SJSA1 (cell line): ENCODE measurements at regions not wholly inside any gene's neighbourhood (a gene's known extent, or its start where the extent isn't known, plus 50 kb on each side); places are given as distances from the start of the nearest gene placed in this dataset.

Source experiments
- DNase-seq, 2 experiments: peaks; one replicate each; pipeline ENCODE4 v3.0.0-alpha.2; 2015 to 2020; ENCODE audit warnings: low spot score in 2 of 2, low read depth in 1 of 2
- H3K27ac ChIP-seq: fragments of 250-450 bp; sonication (Bioruptor Pico); 2 replicates; pipeline ENCODE4 v1.5.1; 2020; ENCODE audit warnings: mild to moderate bottlenecking, moderate library complexity
- H3K27me3 ChIP-seq: fragments of 250-450 bp; sonication (Bioruptor Pico); replicated peaks from 2 replicates; pipeline ENCODE4 v1.5.1; 2020; ENCODE audit warnings: mild to moderate bottlenecking, moderate library complexity
- H3K36me3 ChIP-seq: fragments of 250-450 bp; sonication (Bioruptor Pico); 2 replicates; pipeline ENCODE4 v1.5.1; 2020; ENCODE audit warnings: mild to moderate bottlenecking
- H3K4me1 ChIP-seq: fragments of 250-450 bp; sonication (Bioruptor Pico); replicated peaks from 2 replicates; pipeline ENCODE4 v1.6.1; 2021; ENCODE audit warnings: mild to moderate bottlenecking
- H3K4me3 ChIP-seq: fragments of 250-450 bp; sonication (Bioruptor Pico); 2 replicates; pipeline ENCODE4 v1.5.1; 2020; ENCODE audit warnings: mild to moderate bottlenecking
- H3K9me3 ChIP-seq: fragments of 250-450 bp; sonication (Bioruptor Pico); replicated peaks from 2 replicates; pipeline ENCODE4 v1.5.1; 2020; ENCODE audit warnings: mild to moderate bottlenecking

DNA sequence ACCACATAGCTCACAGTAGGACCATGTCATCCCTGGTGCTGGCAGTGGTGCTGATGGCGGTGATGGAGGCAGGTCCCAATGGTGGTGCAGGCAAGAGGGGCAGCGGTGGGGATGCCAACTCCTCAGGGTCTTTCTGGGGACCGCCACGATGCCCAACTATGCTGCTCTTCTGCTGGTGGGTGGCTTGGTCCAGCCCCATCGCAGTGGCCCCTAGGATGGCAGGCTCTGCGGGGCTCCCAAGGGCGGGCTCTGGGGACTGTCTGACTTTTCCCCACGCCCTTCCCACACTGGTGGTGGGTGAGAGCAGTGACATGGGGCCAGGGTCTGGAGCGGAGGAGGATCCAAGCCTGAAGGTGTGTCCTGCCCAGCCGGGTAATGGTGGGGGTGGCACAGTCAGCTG lies 288.9 kb upstream of the RIOK2 start:
- no peak overlapping the region for H3K27ac ChIP-seq
- no peaks in the 10 kb centered on the region for H3K27me3 ChIP-seq
- no peak for DNase-seq
- no peak overlapping the region for H3K4me3 ChIP-seq
- no peaks in the 10 kb centered on the region for H3K36me3 ChIP-seq
- H3K9me3 ChIP-seq: 0 out of 2 replicates have a peak, but pooled peaks cover 6% of the 10 kb centered on the region
- no peaks in the 10 kb centered on the region for H3K4me1 ChIP-seq

DNA sequence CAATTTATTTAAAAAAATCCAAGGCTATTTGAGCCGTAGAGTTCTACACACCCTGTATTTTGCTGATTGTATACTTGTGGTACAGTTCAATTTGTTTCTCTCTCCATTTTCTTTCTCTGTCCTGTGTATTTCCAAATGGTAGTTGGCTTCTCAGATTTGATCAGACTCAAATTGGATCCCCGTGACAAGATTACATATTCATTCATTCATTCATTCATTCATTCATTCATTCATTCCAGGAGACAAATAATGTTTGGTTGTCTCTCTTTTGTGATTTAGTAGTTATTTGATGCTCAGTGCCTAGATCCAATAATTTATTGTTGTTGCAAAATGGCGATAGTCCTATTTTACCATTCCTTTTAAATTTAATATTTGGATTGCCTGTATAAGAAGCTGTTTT lies 292.8 kb upstream of the RIOK2 start:
- no peak for DNase-seq
- Histone ChIP-seq H3K27me3 (no peaks in the 10 kb centered on the region), H3K4me1 (no peaks in the 10 kb centered on the region), H3K36me3 (no peaks in the 10 kb centered on the region), H3K9me3 (no peaks in the 10 kb centered on the region), H3K27ac (no peak overlapping the region), H3K4me3 (no peak overlapping the region)

DNA sequence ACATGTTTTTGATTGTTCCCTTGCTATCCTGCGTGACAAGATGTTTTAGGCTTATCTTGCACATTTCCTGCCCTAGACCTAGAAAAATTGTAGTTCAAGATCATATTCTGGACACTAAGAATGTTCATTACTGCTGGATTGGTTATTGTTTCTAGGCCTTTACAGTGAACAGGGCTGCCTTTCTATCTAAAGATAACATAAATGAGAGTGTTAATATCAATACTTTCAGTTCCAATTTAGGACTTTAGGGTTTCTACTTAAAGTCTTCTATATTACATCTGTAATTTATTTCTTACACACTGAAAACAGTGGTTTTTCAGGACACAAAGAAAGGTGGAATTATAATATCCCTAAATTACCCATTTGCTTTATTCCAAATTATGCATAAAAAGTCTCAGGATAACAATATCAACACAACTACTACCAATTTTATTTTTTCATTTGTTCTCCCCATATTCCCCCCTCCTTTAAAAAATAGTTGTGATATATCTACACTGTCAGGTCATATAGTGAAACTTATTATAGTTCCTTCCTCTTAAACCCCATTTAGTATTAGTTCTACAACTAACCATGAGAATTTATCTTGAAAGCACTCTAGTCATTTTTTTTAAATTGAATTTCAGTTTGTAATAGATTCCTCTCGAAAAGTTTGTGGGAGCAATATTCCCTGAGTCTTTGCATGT lies 293.9 kb upstream of the RIOK2 start:
- no peak for DNase-seq
- H3K27ac ChIP-seq: no peak overlapping the region
- H3K36me3 ChIP-seq: no peaks in the 10 kb centered on the region
- H3K9me3 ChIP-seq: no peaks in the 10 kb centered on the region
- no peaks in the 10 kb centered on the region for H3K27me3 ChIP-seq
- no peaks in the 10 kb centered on the region for H3K4me1 ChIP-seq
- no peak overlapping the region for H3K4me3 ChIP-seq

DNA sequence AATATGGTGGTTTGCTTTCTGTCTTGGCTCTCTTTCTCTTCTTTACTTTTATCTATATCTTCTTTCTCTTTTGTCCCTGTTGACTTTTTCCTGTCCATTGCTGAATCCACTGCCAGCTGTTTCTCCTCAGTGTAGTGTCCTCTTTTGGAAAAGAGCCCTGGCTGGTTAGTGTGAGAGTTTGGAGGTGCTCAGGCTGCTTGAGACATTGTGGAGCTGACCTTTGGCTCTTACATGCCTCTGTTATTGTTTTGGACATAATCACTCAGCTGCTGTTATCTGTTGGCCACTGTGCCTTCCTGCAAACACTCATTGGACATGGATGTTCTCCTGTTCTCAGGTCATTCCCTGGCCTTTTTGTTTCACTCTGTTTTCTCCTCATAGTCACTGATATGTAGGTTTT lies 295.4 kb upstream of the RIOK2 start:
- no peaks in the 10 kb centered on the region for H3K4me1 ChIP-seq
- no peak for DNase-seq
- no peak overlapping the region for H3K27ac ChIP-seq
- H3K9me3 ChIP-seq: no peaks in the 10 kb centered on the region
- no peaks in the 10 kb centered on the region for H3K36me3 ChIP-seq
- no peak overlapping the region for H3K4me3 ChIP-seq
- H3K27me3 ChIP-seq: no peaks in the 10 kb centered on the region

DNA sequence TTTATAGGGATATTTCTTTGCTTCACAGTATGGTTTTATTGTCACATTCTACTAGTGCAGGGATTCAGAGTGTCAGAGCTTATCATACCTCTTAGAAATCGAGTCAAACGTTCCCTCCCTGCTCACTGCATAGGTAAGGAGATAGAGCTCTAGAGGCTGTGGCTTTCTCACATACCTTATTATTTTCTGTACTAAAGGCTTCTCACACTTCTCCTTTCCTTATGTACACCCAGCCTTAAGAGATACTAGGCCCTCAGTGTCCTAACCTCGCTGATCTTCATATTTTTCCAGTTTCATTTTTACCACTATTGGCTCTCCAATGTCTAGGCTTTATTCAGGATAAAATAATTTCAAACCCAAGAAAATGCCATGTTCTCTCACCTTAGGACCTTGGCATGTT lies 297.3 kb upstream of the RIOK2 start:
- H3K27me3 ChIP-seq: no peaks in the 10 kb centered on the region
- H3K9me3 ChIP-seq: no peaks in the 10 kb centered on the region
- no peak overlapping the region for H3K4me3 ChIP-seq
- H3K4me1 ChIP-seq: no peaks in the 10 kb centered on the region
- DNase-seq: no peak
- no peaks in the 10 kb centered on the region for H3K36me3 ChIP-seq
- no peak overlapping the region for H3K27ac ChIP-seq

DNA sequence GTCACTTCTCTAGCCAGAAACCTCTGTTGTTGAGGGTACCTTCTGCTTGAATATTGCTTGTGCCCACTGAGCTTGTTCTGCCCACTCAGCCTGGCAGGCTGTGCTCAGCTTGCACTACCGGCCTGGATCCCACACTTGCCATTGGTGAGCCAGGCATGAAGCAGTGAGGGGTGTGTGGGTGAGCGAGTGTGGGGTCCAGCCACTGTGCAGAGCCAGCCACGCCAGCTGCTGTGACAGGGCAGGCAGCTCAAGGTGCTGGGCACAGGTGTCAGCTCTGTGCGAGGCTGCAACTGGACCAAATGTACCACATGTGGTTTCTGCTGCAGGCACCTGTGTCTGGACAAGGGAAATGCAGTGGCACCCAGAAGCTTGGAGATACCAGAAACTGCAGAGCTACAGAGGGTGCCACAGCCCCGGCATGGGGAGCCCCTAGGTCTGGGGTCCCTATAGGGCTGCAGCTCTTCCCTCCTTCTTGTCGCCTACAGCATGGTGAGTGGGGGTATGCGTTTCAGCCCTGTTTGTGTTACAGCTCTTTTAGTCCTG lies 305.1 kb upstream of the RIOK2 start:
- H3K9me3 ChIP-seq: no peaks in the 10 kb centered on the region
- no peak overlapping the region for H3K4me3 ChIP-seq
- H3K36me3 ChIP-seq: no peaks in the 10 kb centered on the region
- no peaks in the 10 kb centered on the region for H3K27me3 ChIP-seq
- DNase-seq: no peak
- no peaks in the 10 kb centered on the region for H3K4me1 ChIP-seq
- H3K27ac ChIP-seq: no peak overlapping the region

DNA sequence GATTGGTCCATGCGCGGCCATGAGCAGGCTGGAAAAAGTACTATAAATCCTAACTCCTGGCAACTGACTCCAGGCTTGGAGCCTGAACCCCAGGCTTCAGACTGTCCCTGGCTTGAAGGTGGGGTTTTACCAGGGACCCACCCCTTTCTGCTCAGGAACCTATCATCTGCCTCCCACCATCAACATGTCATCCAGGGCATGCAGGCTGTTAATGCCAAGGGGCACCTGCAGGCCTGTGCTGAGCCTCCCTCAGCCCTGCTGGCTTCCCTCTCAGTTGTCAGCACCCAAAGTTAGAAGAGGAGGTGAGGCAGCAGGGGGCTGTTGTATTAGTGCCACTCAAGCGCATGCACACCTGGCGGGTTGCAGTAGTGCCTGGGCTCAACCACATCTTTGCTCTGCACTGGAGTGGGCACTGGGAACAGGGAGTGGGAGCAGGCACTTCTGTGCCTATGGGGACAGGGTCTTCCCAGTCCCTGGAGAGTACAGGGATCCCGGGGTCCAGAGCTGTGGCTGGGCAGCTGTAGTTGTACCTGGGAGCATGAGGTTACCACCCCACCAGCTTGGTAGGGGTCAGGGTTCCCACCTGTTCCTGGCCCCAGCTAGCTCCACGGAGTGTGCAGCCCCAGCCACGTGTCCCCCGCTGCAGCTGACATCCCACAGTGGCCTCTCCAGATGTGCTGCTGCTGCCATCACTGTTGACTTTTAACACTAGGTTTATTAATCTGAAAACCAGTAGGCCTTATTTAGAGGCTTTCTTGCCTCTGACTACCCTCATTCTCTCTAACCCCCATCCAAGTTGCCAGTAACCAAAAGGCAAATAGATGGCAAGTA lies 306.2 kb upstream of the RIOK2 start:
- H3K27ac ChIP-seq: no peak overlapping the region
- no peaks in the 10 kb centered on the region for H3K4me1 ChIP-seq

DNA sequence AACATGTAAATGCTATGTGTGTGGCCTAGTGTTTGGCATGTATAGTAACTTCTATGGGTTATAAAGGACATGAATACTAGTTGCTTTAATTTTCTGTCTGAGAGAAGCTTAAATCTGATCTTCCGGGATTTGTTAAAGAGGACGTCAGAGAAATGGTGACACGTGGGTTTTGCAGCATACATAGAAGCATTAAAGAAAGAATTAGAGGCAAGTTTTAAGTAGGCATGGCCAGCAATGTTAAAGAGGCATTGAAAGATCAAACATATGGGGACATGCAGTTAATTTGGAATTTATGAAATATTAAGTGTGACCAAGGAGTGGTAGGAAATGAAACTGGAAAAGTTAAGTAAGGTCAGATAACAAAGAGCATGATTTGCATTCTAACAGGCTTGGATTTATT lies 311.4 kb upstream of the RIOK2 start:
- H3K27me3 ChIP-seq: no peaks in the 10 kb centered on the region
- no peaks in the 10 kb centered on the region for H3K9me3 ChIP-seq
- H3K4me3 ChIP-seq: no peak overlapping the region
- no peaks in the 10 kb centered on the region for H3K36me3 ChIP-seq
- no peak overlapping the region for H3K27ac ChIP-seq
- DNase-seq: no peak
- H3K4me1 ChIP-seq: no peaks in the 10 kb centered on the region

More for the DNA sequence above, 306.2 kb upstream of the RIOK2 start:
- no peak for DNase-seq
- H3K27me3 ChIP-seq: no peaks in the 10 kb centered on the region
- H3K36me3 ChIP-seq: no peaks in the 10 kb centered on the region
- H3K9me3 ChIP-seq: no peaks in the 10 kb centered on the region
- no peak overlapping the region for H3K4me3 ChIP-seq

DNA sequence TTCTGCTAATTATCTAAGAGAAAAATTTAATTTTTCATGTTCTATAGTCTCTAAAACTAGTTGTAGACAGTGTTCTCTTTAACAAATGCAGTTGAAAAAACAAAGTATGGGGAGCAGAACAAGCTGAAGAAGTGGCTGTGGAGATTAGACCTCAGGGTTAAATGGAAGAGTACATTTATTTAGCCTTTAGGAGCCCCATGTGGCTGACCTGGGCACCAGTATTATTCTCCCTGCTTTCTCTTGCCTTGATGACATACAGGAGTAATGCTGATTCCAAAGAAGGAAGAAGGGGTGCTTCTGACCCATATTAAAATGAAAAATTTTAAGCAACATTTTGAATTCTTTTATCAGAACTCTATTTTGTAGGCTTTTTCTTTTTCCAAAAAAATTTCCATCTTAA lies 312.3 kb upstream of the RIOK2 start:
- H3K9me3 ChIP-seq: no peaks in the 10 kb centered on the region
- no peaks in the 10 kb centered on the region for H3K27me3 ChIP-seq
- no peak for DNase-seq
- no peaks in the 10 kb centered on the region for H3K36me3 ChIP-seq
- H3K4me1 ChIP-seq: no peaks in the 10 kb centered on the region
- no peak overlapping the region for H3K4me3 ChIP-seq
- H3K27ac ChIP-seq: no peak overlapping the region

DNA sequence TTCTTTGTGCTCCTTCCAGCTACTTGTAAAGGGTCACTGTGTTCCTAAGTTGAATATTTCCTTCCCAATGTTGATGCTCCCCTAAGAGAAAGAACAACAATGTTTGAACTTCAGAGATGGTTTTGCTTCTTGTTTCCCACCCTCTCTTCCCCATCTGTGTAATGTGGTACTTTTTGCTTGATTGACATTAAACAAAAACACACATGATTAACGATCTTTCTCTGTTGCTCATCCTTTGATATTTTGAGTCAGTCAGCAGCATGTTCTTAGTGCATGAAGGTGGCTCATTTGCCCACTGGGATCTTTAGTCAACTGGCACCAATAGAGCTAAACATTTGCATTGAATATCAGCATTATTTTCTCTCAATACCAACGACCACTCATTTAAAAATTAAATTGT lies 313.0 kb upstream of the RIOK2 start:
- Histone ChIP-seq H3K36me3 (no peaks in the 10 kb centered on the region), H3K27ac (no peak overlapping the region), H3K4me3 (no peak overlapping the region), H3K9me3 (no peaks in the 10 kb centered on the region), H3K27me3 (no peaks in the 10 kb centered on the region), H3K4me1 (no peaks in the 10 kb centered on the region)
- no peak for DNase-seq

DNA sequence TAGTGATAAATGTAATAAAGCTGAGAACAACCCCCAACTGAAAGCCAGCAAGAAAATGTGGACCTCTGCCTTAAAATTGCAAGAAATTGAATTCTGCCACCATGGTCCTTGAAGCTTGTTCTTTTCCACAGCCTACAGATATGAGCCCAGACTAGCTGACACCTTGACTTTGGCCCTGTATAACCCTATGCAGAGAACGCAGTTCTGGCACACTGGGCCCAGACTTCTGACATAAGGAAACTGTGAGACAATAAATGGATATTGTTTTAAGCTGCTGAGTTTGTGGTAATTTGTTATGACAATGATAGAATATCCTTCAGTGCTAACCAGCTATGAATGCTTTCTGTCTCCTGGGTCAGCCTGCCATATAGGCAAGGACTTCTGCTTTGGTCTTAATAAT lies 315.6 kb upstream of the RIOK2 start:
- Histone ChIP-seq H3K9me3 (no peaks in the 10 kb centered on the region; the same call in 1 of the 2 replicates), H3K36me3 (no peaks in the 10 kb centered on the region), H3K4me3 (no peak overlapping the region), H3K4me1 (no peaks in the 10 kb centered on the region), H3K27ac (no peak overlapping the region), H3K27me3 (no peaks in the 10 kb centered on the region)
- DNase-seq: no peak

DNA sequence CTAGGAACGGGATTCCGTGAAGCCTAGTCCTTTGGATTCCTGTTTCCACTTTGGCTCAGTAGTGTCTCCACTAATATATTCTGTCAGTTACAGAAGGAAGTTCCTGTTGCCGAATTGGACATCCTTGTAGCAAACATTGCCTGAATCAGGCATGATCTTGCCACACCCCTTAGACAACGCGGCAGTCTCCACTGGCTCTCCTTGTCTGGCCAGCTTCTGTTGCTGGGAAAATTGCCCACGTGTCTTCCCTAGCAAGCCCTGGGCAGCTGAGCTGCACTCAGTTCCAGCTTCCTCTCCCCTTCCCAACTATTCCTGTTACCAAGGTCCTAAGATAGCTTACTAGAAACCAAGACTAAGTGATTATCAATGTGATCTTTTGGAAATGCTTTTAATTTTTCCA lies 316.6 kb upstream of the RIOK2 start:
- Histone ChIP-seq H3K27ac (no peak overlapping the region), H3K9me3 (no peaks in the 10 kb centered on the region; the same call in 1 of the 2 replicates), H3K27me3 (no peaks in the 10 kb centered on the region), H3K4me3 (no peak overlapping the region), H3K4me1 (no peaks in the 10 kb centered on the region), H3K36me3 (no peaks in the 10 kb centered on the region)
- no peak for DNase-seq

DNA sequence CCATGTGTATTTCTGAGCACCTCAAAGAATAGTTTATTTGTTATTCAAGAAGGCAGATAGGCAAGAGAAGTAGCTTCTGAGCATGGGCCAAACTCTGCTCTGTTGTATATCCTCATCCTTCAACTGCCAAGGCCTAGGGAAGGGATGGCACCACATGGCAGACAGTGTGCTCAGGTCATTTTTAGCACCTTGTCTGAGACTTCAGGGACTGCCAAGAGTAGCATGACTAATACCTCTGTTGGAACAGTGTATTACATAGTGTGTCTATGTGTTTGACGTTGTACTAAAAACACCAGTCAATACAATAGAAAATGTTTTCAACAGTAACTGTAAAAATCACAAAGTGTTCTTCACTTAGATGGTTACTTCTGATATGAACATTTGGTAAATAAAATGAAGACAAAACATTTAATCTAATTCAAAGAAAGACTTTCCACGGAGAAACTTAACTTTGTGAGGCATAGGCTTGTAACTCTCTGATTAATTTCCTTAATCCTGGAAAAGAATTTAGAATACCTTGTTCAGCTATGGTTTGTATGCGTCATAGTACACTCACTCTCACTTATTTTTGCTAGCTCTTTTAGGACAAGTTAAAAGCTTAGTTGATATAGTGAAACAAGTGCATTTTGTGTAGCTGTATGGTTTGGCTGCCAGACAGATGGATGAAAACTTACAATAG lies 318.4 kb upstream of the RIOK2 start:
- H3K27ac ChIP-seq: no peak overlapping the region
- no peaks in the 10 kb centered on the region for H3K36me3 ChIP-seq
- no peaks in the 10 kb centered on the region; the same call in 1 of the 2 replicates for H3K9me3 ChIP-seq
- DNase-seq: no peak
- H3K4me3 ChIP-seq: no peak overlapping the region
- no peaks in the 10 kb centered on the region for H3K27me3 ChIP-seq
- H3K4me1 ChIP-seq: no peaks in the 10 kb centered on the region

DNA sequence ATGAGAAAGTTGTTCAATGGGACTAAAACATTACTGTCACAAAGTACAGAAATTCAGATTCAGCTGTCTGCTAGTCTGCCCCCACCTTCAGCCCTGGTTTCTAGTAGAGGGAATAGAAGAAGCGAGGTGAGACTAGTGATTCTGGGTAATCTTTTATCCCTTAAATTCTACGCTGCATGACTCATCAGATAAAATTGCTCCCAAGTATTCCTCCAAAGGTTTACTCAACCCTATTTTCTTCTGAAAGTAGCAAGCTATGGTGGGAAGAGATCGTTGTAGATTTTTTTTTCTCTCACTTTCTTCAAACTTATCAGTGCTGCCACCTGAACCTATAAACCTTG lies 318.9 kb upstream of the RIOK2 start:
- Histone ChIP-seq H3K9me3 (no peaks in the 10 kb centered on the region; the same call in 1 of the 2 replicates), H3K27ac (no peak overlapping the region), H3K4me3 (no peak overlapping the region), H3K36me3 (no peaks in the 10 kb centered on the region), H3K4me1 (no peaks in the 10 kb centered on the region), H3K27me3 (no peaks in the 10 kb centered on the region)
- DNase-seq: no peak
